GM18517 (cell line): ENCODE measurements at regions not wholly inside any gene's neighbourhood (a gene's known extent, or its start where the extent isn't known, plus 50 kb on each side); places are given as distances from the start of the nearest gene placed in this dataset.

Experiments
- ATAC-seq: cut with Tn5 transposase; IDR thresholded peaks from one replicate; pipeline ENCODE4 v1.9.1; 2021; ENCODE audit warnings: mild to moderate bottlenecking, moderate library complexity; ENCODE audit not compliant: unreplicated experiment

DNA sequence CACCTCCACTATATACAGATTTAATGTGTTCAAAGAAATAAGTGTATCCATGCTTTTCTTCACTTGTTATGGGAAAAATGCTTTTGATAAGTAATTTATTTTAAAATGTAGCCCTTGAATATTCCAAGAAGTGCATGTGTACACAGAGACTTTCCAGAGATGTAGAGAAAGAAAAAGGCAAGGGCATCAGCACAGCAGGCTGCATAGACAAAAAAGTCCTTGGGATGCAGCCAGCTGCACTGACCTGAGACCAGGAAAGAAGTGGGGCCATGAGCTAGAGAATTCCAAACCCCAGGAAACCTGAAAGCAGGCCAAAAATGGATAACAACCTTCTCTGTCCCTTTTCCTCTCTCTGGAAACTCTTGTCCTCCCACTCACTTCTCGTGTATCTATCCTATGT is 51.6 kb upstream of the PRDM8 start:
- no peak for ATAC-seq

DNA sequence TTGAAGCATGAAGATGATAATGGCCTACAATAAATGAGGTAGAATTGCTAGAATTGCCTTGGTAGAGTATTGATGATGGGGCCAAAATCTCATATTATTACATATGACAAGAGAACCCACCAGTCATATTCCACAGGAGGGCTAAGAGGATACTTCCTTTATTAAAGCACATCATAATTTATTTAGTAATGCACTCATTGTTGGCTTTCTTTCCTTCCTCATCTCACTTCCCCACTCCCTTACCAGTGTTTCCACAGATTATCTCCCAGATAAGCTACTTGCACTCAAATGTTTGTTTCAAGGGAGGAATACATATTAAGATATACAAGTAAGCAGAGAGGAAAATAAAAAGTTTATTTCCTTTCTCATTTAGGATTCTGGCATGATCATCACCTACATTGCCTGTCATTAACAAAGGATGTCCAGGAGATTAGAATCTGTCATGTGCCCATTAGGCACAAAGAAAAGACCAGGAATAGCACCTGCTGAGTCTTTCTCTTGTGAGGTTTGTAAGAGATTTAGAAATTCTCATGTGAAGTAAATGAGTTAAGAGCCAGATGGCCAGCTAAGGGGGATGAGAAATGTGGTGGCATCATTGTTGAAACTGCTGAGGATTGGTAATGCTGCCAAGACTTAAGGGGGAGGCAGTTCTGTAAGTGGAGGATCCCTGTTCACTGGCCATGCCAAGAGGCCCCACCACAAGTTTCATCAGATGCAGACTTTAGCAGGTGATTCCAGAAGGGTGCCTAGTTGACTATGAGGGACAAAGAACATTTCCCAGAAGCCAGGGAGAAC is 52.4 kb upstream of the PRDM8 start:
- no peak for ATAC-seq

DNA sequence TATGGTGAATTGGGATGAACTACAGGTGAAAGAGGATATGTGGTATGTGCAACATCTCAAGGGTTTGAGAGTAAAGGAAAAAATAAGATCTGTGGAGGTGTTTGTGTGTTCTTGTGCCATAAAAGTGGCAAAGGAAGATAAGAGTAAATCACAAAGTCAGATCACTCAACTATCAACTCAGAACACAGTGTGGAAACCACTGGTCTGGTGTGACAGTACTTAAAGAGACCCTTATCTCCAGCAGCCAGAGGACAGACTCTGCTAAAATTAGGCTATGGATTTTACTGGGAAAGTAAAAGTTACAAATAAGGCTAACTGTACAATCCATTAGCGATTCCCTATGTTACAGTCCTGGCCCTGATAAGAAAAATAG is 54.0 kb upstream of the PRDM8 start:
- no peak for ATAC-seq

DNA sequence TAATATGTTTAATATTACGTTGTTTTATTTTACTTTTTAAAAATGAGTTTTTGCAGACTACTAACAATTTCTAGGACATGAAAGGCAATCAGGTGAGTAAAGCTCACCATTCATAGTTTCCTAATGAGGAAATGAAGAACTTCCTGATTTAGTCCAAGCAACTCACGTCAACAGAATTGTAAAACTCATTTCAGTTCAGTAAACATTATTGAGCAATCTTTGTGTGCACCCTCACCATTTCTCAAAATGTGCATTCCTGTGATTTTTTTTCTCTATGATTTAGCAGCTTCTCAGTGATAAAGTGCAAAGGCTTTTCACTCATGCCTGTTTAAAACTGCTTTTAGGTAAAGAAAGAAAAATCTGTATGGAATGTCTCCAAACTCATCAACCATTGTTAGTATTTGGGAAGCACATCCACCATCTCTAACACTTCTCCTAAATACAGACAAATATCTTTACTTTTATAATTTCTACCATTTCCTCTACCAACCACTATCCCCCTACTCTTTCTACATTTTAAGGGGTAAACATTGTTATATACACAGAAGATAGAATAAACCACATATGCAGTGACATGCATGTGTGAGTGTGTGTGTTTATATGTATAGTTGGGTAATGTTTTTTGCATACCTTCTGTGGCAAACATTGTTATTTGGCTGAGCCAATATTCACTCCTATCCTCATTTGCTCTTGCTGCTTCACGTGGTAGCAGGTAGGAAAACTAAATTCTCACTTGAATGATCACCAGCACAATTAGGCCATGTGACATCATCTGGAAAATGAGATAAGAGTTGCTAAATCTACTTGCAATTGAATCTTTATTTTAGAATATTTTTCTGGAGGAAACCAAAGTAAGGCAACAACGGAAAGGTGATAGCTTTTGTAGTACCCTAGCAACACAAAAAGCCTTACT is 54.7 kb upstream of the PRDM8 start:
- ATAC-seq, result no peak

DNA sequence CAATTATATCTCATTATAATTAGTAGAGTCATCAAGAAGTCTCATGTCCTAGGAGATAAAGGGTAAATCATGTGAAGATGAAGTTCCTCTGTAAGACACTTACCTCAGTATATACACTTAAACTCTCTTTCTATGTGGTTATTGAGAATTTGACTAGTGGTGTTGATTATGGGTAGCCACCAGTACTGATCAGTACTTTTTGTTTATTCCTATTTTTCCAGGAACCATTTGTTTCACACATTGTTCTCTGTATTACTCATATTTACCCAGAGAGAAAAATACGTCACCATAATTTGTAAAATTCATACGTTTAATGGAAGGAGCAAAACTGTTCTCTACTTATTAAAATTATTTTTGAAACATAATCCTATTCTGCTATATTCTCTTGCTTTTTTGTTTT is 55.8 kb upstream of the PRDM8 start:
- no peak for ATAC-seq

DNA sequence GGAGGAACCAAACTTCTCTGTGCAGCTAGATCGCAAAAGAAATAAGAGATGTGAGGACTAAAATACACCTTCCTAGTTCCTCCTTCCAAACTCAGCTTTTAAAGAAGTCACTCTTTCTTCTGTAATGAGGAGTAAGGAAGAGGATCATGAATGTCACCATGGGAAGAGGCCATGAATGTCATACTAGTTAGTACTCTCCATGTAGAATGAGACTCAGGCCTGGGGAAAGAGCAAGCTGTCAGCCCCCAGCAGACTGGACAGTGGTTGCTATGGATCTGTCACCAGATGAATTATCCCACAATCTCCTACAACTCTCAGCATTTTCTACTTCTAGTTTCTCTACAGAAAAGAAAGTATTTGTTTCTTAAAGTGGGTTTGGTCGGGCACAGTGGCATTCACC is 57.1 kb upstream of the PRDM8 start:
- ATAC-seq, result no peak

DNA sequence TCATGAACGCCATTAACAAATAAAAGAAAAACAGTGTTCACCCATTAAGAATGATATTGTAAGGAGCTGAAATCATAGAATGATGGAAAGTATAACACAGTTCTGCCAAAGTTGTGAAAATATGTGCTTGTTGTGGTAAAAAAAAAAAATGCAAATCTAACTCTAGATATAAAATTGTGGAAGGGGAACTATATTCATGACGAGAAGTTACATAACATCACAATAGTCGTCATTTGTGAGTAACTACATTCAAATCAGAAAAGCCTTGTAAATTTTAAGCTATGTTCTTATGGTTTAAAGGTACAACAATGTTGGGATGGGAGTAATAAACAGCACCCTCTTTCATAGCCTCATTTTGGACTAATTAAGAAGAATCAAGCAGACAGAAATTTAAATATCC is 57.6 kb upstream of the PRDM8 start:
- no peak for ATAC-seq

DNA sequence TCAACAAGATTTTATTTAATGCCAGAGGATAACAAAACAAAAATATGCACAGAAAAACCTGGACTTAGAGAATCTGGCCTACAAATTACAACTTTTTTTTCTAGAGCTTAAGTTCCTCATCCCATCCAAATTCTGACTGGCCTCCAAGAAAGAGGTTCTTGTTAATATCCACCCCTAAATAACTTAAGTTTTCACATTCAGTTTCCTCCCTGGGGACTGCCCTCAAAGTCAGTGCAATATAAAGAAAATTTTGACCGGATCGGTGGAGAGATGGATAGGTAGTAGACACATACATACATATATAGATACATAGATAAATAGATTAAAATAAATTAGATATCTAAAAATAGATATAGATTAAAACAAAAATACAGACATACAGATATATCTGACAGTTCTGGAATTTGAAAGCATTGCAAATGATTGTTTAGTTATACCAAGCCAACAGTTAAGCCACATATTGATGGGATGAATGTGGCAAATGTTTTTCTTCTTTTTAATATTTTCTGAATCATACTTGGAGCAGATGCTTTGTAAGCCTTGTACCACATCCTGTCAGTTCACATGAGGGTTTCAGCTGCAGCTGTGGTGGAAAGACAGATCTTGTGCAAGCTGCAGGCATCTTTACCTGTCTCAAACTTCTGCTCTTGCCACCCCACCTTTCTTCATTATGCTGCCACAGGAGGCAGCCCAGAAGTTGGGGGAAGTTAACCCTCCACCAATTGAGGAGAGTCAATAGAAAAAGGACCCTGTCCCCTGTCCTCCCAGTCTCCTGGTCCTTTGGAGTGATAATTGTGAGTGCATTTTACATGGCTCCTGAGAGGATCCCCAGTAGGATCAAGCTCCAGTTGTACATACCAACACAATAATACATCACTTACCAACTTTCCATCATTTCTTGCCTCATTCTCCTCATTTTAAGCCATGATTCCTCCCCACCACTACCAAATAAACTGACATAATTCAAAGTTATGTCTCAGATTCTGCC is 58.5 kb upstream of the PRDM8 start:
- peak; percentile 92 for ATAC-seq

DNA sequence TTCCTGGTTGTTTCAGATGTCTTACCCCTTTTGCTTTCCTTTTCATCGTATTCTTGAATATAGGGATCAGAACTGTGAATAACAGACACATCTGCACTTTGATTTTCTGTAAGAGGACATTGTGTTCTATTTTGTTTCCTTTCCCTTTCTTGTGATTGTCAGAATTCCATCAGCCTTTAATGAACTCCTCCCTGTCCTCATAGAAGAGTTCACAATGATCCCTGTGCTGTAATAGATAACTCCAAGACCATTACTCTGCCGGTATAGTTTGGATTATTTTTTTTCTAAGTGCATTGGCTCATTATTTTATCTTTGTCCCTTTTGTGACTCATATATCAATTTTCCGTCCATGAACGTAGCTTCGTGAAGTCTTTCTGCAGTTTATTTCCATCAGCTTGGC is 59.7 kb upstream of the PRDM8 start:
- ATAC-seq, result no peak

DNA sequence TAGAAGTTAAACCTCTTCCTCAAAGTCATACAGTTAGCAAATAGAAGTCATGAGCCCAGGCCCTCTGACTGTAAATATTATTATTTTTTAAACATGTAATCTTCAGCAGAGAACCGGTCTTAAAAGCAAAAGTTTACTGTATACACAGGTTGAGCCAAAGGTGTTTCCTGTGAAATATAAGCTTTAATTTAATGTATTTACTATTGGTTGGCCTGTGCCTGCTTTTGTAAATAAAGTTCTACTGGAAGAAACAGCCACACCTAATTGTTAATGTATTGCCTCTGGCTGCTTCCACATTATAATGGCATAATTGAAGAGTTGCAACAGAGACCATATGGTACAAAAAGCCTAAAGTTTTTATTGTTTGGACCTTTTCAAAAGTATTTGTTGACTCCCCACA is 61.0 kb upstream of the PRDM8 start:
- no peak for ATAC-seq

DNA sequence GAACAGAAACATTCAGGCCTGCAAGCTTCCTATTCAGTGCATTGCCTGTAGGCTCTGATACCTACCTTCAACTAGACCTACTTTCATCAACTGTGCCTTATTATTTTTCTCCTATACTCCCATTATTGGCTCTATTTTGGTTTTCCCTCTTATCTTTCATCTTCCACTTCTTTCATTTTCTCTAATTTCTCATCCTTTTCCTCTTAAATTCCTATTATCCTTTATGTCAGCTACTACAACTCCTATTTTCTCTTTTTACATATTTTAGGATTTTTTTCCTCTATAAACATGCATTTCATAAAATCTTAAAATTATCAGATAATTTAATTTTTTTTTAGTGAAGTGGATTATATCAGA is 61.6 kb upstream of the PRDM8 start:
- no peak for ATAC-seq

DNA sequence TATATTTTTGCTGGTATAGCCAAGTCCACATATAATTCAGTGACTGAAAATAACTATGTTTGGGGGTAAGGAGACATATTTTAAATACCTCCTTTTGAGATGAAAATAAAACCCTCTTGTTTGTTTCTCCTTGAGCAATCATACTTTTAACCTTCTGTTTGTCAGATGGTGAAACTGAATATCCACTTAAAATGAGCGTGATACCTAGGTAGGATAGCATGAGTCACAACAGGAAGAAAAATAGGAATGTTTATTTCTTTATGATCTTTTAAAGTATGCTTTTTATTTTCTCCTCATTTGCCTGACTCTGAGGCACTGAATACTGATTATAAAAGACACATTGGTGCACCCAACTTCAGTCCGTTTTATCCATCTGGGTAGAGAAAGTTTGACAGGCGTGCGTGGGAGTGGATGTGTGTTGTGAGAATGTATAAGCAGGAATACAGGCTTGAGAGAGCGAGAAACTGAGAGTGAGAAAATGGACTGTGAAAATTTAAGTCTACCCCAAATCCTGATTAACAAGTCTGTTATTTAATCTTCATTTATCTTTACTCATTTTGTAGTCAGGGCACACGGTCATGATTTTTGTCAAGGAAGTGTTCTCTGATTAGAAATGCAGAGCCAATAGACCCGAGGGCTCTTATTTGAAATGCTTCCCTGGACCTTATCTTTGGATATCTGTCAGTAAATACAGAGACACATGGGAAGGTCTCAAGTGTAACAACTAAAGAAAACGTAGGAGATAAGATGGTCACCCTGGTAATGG is 62.1 kb upstream of the ANTXR2 start:
- ATAC-seq, result no peak

DNA sequence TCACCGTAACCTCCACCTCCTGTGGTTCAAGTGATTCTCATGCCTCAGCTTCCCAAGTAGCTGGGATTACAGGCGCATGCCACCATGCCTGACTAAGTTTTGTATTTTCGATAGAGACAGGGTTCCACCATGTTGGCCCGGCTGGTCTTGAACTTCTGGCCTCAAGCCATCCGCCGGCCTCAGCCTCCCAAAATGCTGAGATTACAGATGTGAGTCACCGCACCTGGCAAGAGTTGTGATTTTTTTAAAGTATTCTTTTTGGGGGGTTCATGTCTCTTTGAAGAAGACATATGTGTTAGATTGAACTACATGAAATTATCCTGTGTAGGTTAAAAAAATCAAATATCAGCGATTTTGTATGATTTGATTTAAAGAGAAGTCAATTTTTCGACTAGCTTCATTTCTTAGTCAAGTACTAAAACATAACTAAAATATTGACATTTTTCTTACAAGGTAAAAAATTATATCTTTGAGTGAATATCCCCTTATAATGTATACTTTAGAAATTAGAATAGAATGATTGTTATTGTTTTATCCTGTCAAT is 60.3 kb upstream of the ANTXR2 start:
- ATAC-seq, result no peak

DNA sequence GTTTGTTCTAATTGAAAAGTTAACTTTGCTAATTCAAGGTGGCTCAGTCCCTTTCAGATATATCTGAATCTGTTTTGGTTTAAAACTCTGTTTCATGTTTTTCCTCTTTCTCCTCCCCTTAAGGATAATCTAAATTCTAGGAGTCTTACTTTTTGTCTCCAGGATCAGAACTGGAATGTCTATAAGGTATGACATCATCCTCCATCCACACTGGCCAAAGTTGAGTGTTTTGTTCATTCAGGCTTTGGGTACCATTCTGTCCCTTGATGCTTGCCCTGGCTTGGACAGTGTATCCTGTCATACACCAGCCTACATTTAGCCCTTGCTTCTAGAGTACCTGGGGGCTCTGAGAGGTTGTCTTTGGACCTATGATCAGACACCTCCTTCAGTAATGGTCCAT is 56.8 kb upstream of the ANTXR2 start:
- no peak for ATAC-seq

DNA sequence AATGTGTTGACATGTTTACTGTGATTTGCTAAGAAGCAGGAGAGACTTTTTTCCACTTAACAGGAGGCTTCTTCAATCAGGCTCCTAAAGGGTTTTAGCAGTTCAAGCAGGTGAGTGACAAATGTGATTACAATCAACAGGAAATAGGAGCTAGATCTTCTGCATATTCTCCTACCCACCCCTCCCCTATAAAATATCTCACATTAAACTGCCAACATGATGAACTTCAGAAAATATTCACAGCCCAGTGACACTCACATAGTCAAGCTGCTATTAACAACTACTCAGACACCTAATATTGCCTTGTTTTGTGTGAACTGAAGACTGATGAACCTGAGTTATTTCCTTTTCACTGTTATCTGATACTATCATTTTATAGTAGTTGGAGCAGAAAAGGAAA is 55.9 kb upstream of the ANTXR2 start:
- no peak for ATAC-seq

DNA sequence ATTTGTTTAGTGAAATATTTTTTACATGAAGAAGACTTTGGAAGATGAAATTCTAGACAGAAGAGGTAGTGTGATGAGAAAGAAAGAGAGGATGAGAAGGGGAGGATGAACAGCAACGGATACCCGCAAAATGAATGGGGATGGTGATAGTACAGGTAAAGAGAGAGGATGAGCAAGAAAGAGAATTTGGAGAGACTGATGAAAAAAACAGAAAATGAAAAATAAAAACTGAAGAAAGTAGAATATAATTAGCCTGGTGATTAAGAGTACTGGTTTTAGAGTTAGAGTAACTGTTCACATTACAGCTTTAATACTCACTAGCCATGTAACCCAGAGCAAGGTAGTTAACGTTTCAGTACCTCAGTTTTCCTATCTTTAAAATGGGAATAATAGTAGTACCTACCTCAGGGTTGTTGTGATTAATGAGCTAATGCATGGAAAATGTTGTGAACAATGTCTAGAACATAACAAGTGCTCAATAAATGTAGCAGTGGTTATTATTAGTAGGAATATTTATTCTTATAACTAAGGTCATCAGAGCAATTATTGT is 54.9 kb upstream of the ANTXR2 start:
- no peak for ATAC-seq

DNA sequence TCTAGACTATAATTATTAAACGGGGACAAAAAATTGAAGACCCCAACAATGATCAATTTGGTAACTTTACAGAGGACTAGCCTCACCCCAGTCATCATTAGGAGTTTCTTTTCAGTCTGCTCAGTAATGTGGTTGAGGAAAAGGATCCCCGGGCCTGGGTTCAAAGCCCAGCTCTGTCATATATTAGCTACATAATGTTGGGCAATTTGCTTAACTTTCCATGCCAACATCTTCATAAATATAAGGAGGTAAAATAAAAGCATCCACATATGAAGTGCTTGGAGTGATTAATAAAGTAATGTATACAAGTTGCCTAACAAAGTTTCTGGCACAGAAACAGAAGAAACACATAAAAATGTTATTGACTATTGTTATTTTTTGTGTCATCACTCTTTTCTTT is 53.4 kb upstream of the ANTXR2 start:
- no peak for ATAC-seq

DNA sequence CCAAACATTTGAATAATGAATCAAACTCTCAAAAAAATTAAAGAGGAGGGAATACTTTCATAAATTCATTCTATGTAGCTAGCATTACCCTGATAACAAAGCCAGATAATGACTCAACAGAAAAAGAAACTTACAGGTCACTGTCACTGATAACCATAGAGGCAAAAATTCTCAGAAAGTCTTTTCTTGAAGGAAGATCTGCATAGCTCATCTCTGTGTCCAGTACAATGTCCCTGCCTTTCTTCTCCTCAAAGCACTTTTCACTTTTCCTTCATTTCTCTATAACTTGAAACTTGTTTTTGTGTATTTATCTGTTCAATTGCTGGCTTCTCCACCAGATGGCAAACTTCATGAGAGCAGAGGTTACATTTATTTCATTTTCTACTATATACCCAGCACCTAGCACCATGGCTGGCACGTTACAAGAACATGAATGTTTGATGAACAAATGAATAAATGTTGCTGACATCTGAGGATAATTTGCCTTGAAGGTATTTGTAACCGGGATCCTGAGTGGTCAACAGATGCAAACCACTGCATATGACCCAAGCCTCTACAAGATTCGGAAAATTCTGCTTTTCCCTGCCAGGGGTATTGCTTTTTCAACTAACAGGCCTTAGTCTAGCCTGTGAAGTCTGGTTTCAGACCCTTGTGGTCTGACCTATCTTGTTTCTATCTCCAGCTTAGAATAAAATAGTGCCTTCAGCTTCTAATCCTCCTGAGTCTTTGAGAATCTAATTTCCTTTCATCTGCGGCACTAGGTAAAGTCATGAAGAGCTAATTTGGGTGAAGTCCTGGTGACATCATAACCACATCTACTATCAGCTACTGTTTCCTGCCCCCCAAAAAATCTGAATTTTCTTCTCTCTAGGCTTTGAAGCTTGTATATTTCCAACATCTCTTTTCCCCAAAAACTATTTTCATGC is 52.5 kb upstream of the ANTXR2 start:
- peak; percentile 74 for ATAC-seq
